AG09309 (cell line): ENCODE measurements at regions not wholly inside any gene's neighbourhood (a gene's known extent, or its start where the extent isn't known, plus 50 kb on each side); places are given as distances from the start of the nearest gene placed in this dataset.

Source experiments
- DNase-seq: peaks from one replicate; pipeline ENCODE4 v3.0.0-alpha.2; 2010; ENCODE audit warnings: low read depth
- H3K4me3 ChIP-seq: 2 replicates; pipeline ENCODE4 v1.5.1; 2011; ENCODE audit warnings: mild to moderate bottlenecking, low read depth, low read length, moderate library complexity; ENCODE audit not compliant: control insufficient read depth
- CTCF ChIP-seq: IDR thresholded peaks from 2 replicates; pipeline ENCODE4 v1.5.1; 2011; ENCODE audit warnings: mild to moderate bottlenecking, low read depth, low read length, inconsistent platforms; ENCODE audit not compliant: insufficient read depth, control insufficient read depth; ENCODE audit errors: missing control alignments

GRCh38 chr12:46131732-46132469, 136.9 kb downstream of the SLC38A1 start:
- H3K4me3 ChIP-seq: no peak overlapping the region
- no peak for TF ChIP-seq CTCF

DNA sequence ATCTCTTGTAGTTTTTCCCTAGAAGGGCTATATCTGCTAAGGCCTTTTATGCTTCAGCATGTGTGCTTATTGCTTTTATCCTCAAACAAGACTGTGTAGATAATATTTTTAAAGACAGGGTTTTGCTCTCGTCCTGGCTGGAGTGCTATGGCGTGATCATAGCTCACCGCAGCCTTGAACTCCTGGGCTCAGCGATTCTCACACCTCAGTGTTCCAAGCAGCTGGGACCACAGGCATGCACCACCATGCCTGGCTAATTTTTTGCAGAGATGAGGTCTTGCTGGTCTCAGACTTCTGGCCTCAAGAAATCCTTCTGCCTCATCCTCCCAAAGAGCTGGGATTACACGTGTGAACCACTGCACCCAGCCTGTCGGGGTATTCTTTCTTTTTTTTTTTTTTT, 137.3 kb upstream of the SCAF11 start:
- no peak for DNase-seq
- no peak for TF ChIP-seq CTCF
- H3K4me3 ChIP-seq: no peak overlapping the region

More at GRCh38 chr12:46131732-46132469, 136.9 kb downstream of the SLC38A1 start:
- no peak for DNase-seq

- H3K4me3 ChIP-seq: no peak overlapping the region
- no peak for DNase-seq
- TF ChIP-seq CTCF: no peak
These were observed 135.8 kb upstream of the SCAF11 start for GRCh38 chr12:46126050-46126727.

DNA sequence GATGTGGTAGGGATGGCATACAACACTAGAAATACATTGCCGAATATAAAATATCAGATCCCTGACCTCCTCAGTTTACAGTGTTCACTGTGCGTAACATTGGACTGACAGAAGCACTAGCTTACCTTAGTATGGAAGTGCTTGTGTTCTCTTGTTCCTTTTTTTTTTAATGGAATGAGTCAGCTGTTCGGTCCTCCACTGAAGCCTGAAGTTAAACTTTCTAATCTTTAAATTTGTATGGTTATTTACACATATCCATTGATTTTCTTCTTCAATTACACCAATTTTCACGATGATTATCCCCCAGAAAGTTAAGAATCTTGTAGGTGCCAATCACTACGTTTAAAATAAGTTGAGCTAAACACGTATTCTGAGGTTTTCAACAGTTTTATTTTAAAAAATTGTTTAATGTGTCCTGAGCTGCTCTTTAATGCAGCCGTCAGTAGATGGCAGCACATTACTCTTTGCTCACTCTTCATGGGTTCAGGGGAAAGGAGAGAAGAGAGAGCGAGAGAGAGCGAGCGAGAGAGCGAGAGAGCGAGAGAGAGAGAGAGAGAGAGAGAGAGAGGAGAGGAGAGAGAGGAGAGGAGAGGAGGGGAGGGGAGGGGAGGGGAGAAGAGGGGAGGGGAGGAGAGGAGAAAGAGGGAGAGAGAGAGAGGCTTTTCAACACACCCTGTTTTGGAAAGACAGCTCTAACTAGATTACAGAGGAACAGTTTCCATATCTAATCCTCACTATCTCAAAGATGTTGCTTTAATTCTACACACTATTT, 134.7 kb upstream of the SCAF11 start:
- H3K4me3 ChIP-seq: no peak overlapping the region
- DNase-seq: peak; percentile 65
- TF ChIP-seq CTCF: peak; percentile 77

GRCh38 chr12:46124132-46124847, 133.9 kb upstream of the SCAF11 start:
- DNase-seq: no peak
- H3K4me3 ChIP-seq: no peak overlapping the region
- TF ChIP-seq CTCF: no peak

- H3K4me3 ChIP-seq: no peak overlapping the region
- DNase-seq: no peak
- TF ChIP-seq CTCF: no peak
These were observed 122.0 kb upstream of the SCAF11 start for GRCh38 chr12:46112364-46112763.
